Panc1 (cell line): ENCODE measurements at regions not wholly inside any gene's neighbourhood (a gene's known extent, or its start where the extent isn't known, plus 50 kb on each side); places are given as distances from the start of the nearest gene placed in this dataset.

Source experiments
- ATAC-seq: fragments of 200-7000 bp; cut with Tn5 transposase; 2 replicates; pipeline ENCODE4 v1.9.1; 2020; ENCODE audit warnings: mild to moderate bottlenecking, moderate library complexity
- BruUV-seq: library from RNA; stranded (reverse); fragments of 400-500 nt; replicated peaks from 2 replicates; lab custom pipeline; 2021; lab: Mats Ljungman, UMichigan
- CTCF ChIA-PET: fragments of 300-600 bp; sonication (Branson Sonifier 250); formaldehyde crosslinking; loops from one replicate; lab custom pipeline; 2022; ENCODE audit warnings: antibody characterized with exemption; lab: Charles Lee
- POLR2A ChIA-PET: fragments of 300-600 bp; sonication (Branson Sonifier 250); formaldehyde crosslinking; loops from one replicate; lab custom pipeline; 2022; ENCODE audit warnings: antibody characterized with exemption; lab: Charles Lee
- DNase-seq: peaks from one replicate; pipeline ENCODE4 v3.0.0-alpha.2; 2010; ENCODE audit warnings: low read depth, low spot score
- H3K27ac ChIP-seq: 2 replicates; pipeline ENCODE4 v1.5.1; 2011; ENCODE audit warnings: mild to moderate bottlenecking, low read length, inconsistent platforms
- H3K27me3 ChIP-seq: fragments of 200-500 bp; sonication (Bioruptor generic); 2 replicates; pipeline ENCODE4 v1.6.0; 2014; ENCODE audit warnings: low read length, inconsistent platforms; ENCODE audit not compliant: control insufficient read depth, insufficient read depth
- H3K36me3 ChIP-seq: fragments of 200-500 bp; sonication (Bioruptor generic); 2 replicates; pipeline ENCODE4 v1.5.1; 2014; ENCODE audit warnings: inconsistent platforms, mild to moderate bottlenecking, low read length, moderate library complexity; ENCODE audit not compliant: control insufficient read depth, insufficient read depth
- H3K4me1 ChIP-seq: 2 replicates; pipeline ENCODE4 v1.5.1; 2011; ENCODE audit warnings: inconsistent platforms, mild to moderate bottlenecking, low read length, moderate library complexity; ENCODE audit not compliant: control insufficient read depth, insufficient read depth
- H3K4me3 ChIP-seq, 2 experiments: 2 replicates each; pipeline ENCODE4 v1.5.1; 2011 to 2012; ENCODE audit warnings: low read depth in 2 of 2, low read length in 2 of 2, mild to moderate bottlenecking in 2 of 2, inconsistent platforms in 1 of 2, moderate library complexity in 1 of 2
- H3K9me3 ChIP-seq: fragments of 200-500 bp; sonication (Bioruptor generic); 2 replicates; pipeline ENCODE4 v1.5.1; 2014; ENCODE audit warnings: low read depth, mild to moderate bottlenecking, inconsistent platforms, low read length, moderate library complexity; ENCODE audit not compliant: control insufficient read depth, insufficient read depth
- POLR2AphosphoS5 ChIP-seq: IDR thresholded peaks from 2 replicates; pipeline ENCODE4 v1.6.1; 2012; ENCODE audit warnings: mild to moderate bottlenecking, low read depth, low read length, moderate library complexity
- REST ChIP-seq, 2 experiments: IDR thresholded peaks; 2 replicates each; pipeline ENCODE4 v1.6.1; 2011 to 2012; ENCODE audit warnings: low read depth in 2 of 2, control low read depth in 1 of 2, low read length in 1 of 2, mild to moderate bottlenecking in 1 of 2, moderate library complexity in 1 of 2; ENCODE audit not compliant: insufficient read depth in 1 of 2
- SIN3A ChIP-seq: IDR thresholded peaks from 2 replicates; pipeline ENCODE4 v1.6.1; 2012; ENCODE audit warnings: low read depth, mild to moderate bottlenecking, low read length, moderate library complexity, borderline replicate concordance; ENCODE audit not compliant: insufficient read depth
- TCF7L2 ChIP-seq: IDR thresholded peaks from 2 replicates; pipeline ENCODE4 v1.6.1; 2011; ENCODE audit warnings: mild to moderate bottlenecking, low read depth, low read length, inconsistent platforms
- in situ Hi-C: cut with HindIII; loops from 2 replicates; pipeline ENCODE4 v1.10.0; 2016; ENCODE audit warnings: low sequenced_read_pairs, low pct_unique_long_range_greater_than_20kb
- intact Hi-C: fragments of 100-400 bp; cut with micrococcal nuclease; formaldehyde crosslinking; loops from one replicate; pipeline ENCODE4 v1.10.0; 2022; ENCODE audit not compliant: unreplicated experiment
- TF ChIP-seq, protein P1 (sequence below): fragments of 450-650 bp; IDR thresholded peaks from 2 replicates; pipeline ENCODE4 v1.5.1; 2017; ENCODE audit warnings: mild to moderate bottlenecking

DNA sequence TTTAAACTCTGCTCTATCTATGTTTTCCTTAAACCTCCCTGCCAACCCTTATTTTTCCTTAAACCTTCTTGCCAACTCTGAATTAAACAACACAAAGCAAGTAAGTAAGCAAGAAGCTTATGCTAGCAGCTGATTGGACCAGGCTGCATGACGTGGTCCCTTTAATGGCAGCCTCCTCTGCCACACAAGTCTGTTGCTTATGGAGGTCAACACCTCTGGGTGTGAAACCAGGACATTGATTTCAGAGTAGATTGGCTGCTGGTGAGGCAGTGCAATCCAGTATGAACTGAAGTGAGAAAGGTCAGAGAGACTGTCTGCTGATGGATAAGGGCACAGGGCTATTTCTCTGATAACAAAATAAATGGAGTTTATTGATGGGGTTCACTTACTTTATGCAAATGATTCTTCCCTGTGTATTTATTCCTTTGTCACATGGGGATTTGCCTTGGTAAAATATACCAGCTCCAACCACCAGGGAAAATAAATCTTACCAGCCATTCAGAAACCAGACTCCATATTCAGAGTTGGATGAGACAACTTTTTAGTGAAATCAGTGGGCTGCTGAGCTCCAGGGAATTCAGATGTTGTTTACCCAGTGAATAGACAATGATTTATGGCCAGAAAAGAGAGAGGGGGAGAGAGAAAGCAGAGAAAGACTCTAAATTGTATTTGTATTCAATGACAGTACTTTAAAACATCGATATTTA lies 112.2 kb upstream of the NCKAP5 start:
- in situ Hi-C loops (no loop called here), intact Hi-C loops (no loop called here)
- H3K9me3 ChIP-seq: no peaks in the 10 kb centered on the region
- ATAC-seq (no peak), DNase-seq (no peak)
- H3K36me3 ChIP-seq: no peaks in the 10 kb centered on the region
- TF ChIP-seq, protein P1, sequence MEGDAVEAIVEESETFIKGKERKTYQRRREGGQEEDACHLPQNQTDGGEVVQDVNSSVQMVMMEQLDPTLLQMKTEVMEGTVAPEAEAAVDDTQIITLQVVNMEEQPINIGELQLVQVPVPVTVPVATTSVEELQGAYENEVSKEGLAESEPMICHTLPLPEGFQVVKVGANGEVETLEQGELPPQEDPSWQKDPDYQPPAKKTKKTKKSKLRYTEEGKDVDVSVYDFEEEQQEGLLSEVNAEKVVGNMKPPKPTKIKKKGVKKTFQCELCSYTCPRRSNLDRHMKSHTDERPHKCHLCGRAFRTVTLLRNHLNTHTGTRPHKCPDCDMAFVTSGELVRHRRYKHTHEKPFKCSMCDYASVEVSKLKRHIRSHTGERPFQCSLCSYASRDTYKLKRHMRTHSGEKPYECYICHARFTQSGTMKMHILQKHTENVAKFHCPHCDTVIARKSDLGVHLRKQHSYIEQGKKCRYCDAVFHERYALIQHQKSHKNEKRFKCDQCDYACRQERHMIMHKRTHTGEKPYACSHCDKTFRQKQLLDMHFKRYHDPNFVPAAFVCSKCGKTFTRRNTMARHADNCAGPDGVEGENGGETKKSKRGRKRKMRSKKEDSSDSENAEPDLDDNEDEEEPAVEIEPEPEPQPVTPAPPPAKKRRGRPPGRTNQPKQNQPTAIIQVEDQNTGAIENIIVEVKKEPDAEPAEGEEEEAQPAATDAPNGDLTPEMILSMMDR: no peak
- TF ChIP-seq SIN3A (no peak), REST (IDR thresholded peaks at IDR 0.05; ENCODE audit: insufficient read depth in 1 of 2, low read depth in 2 of 2, low read length in 1 of 2) (no peak), POLR2AphosphoS5 (no peak), TCF7L2 (no peak)
- CTCF ChIA-PET: no interaction called here
- H3K27ac ChIP-seq: no peak overlapping the region
- POLR2A ChIA-PET: no interaction called here
- no peaks in the 10 kb centered on the region for H3K4me1 ChIP-seq
- no peak overlapping the region for H3K4me3 ChIP-seq
- H3K27me3 ChIP-seq: no peaks in the 10 kb centered on the region
- no TSS peak for BruUV-seq

DNA sequence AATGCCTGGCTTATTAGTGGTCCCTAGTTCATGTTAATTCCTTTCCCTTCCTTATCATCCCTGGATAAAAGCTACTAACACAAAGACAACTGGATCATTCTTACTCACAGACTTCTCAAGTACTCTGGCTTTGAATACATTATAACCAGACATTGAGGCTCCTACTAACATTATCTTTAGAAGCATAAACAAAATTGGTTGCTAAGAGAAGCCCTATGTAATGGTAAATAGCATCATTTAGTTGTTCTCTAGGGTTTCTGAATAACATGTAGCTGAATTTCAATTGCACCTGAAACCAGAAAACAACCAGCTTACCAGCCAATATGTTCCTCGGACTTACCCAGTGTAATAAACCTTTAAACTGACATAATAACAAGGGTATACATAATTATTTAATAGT lies 114.1 kb upstream of the NCKAP5 start:
- ATAC-seq (no peak), DNase-seq (no peak)
- TF ChIP-seq POLR2AphosphoS5 (no peak), SIN3A (no peak), REST (IDR thresholded peaks at IDR 0.05; ENCODE audit: insufficient read depth in 1 of 2, low read depth in 2 of 2, low read length in 1 of 2) (no peak), TCF7L2 (no peak)
- TF ChIP-seq, protein P1: no peak
- H3K27me3 ChIP-seq: no peaks in the 10 kb centered on the region
- H3K9me3 ChIP-seq: no peaks in the 10 kb centered on the region
- POLR2A ChIA-PET: no interaction called here
- in situ Hi-C loops (no loop called here), intact Hi-C loops (no loop called here)
- no peaks in the 10 kb centered on the region for H3K36me3 ChIP-seq
- CTCF ChIA-PET: no interaction called here
- no peak overlapping the region for H3K27ac ChIP-seq
- H3K4me1 ChIP-seq: no peaks in the 10 kb centered on the region
- BruUV-seq: no TSS peak
- no peak overlapping the region for H3K4me3 ChIP-seq
